AG09319 (cell line): ENCODE measurements at regions not wholly inside any gene's neighbourhood (a gene's known extent, or its start where the extent isn't known, plus 50 kb on each side); places are given as distances from the start of the nearest gene placed in this dataset.

Experiments
- DNase-seq: peaks from one replicate; pipeline ENCODE4 v3.0.0-alpha.2; 2010; ENCODE audit warnings: low read depth; ENCODE audit errors: extremely low read depth
- CTCF ChIP-seq: IDR thresholded peaks from 2 replicates; pipeline ENCODE4 v1.5.1; 2011; ENCODE audit warnings: low read depth, mild to moderate bottlenecking, inconsistent platforms, low read length, moderate library complexity

- DNase-seq: no peak
- TF ChIP-seq CTCF: no peak
Observed at GRCh38 chr12:16884056-16884455, 278.1 kb upstream of the LMO3 start.

GRCh38 chr12:16881986-16882570 is 276.1 kb upstream of the LMO3 start:
- DNase-seq: no peak
- TF ChIP-seq CTCF: no peak

GRCh38 chr12:16880864-16881285 is 274.9 kb upstream of the LMO3 start:
- TF ChIP-seq CTCF: no peak
- DNase-seq: no peak

GRCh38 chr12:16870845-16871244 is 264.9 kb upstream of the LMO3 start:
- DNase-seq: no peak
- TF ChIP-seq CTCF: no peak

GRCh38 chr12:16863742-16864141 is 257.8 kb upstream of the LMO3 start:
- no peak for DNase-seq
- TF ChIP-seq CTCF: no peak

GRCh38 chr12:16857456-16857923 is 251.5 kb upstream of the LMO3 start:
- no peak for TF ChIP-seq CTCF
- no peak for DNase-seq

GRCh38 chr12:16854465-16854864 is 248.5 kb upstream of the LMO3 start:
- DNase-seq: no peak
- no peak for TF ChIP-seq CTCF
